Bronchial epithelial cell (primary cell): ENCODE measurements at regions not wholly inside any gene's neighbourhood (a gene's known extent, or its start where the extent isn't known, plus 50 kb on each side); places are given as distances from the start of the nearest gene placed in this dataset.

Experiments used
- DNase-seq: peaks from one replicate; pipeline ENCODE4 v3.0.0-alpha.2; 2010; ENCODE audit warnings: low read depth
- FAIRE-seq: peaks from 2 replicates; lab custom pipeline; 2011; peaks lifted over from hg19 to GRCh38; lab: Jason Lieb, UNC
- H3K27me3 ChIP-seq: 2 replicates; pipeline ENCODE4 v1.5.1; 2011; ENCODE audit warnings: low read length; ENCODE audit not compliant: control insufficient read depth, insufficient read depth
- H3K36me3 ChIP-seq: 2 replicates; pipeline ENCODE4 v1.5.1; 2011; ENCODE audit warnings: low read length; ENCODE audit not compliant: control insufficient read depth, insufficient read depth
- H3K4me3 ChIP-seq: 2 replicates; pipeline ENCODE4 v1.5.1; 2011; ENCODE audit warnings: mild to moderate bottlenecking, low read depth, low read length, control low read depth
- TF ChIP-seq, protein P1 (sequence below): IDR thresholded peaks from 2 replicates; pipeline ENCODE4 v1.5.1; 2011; ENCODE audit warnings: mild to moderate bottlenecking, moderate library complexity, low read length, control low read depth, inconsistent platforms; ENCODE audit not compliant: insufficient read depth, severe bottlenecking

DNA sequence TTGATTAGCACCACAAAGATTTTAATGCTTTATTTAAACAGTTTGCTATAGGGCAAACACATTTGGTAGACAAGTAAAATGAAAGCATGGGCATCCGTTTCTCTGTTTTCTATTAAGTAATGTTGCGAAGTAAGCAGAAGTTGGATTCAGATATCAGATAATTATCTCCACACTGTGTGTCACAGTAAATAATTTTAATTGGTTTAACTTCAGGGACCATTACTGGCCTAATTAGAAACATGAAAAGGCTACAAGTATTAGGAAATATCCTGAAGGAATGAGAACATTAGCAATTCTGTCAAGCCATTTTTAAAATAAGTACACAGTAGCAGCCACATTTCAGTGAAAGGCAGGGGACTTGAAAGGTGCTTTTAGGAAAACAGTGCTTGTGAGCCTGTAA lies 975.4 kb downstream of the NR2F1-AS1 start:
- no peak for FAIRE-seq
- TF ChIP-seq, protein P1, sequence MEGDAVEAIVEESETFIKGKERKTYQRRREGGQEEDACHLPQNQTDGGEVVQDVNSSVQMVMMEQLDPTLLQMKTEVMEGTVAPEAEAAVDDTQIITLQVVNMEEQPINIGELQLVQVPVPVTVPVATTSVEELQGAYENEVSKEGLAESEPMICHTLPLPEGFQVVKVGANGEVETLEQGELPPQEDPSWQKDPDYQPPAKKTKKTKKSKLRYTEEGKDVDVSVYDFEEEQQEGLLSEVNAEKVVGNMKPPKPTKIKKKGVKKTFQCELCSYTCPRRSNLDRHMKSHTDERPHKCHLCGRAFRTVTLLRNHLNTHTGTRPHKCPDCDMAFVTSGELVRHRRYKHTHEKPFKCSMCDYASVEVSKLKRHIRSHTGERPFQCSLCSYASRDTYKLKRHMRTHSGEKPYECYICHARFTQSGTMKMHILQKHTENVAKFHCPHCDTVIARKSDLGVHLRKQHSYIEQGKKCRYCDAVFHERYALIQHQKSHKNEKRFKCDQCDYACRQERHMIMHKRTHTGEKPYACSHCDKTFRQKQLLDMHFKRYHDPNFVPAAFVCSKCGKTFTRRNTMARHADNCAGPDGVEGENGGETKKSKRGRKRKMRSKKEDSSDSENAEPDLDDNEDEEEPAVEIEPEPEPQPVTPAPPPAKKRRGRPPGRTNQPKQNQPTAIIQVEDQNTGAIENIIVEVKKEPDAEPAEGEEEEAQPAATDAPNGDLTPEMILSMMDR, result no peak
- Histone ChIP-seq H3K4me3 (no peak overlapping the region), H3K36me3 (no peaks in the 10 kb centered on the region), H3K27me3 (no peaks in the 10 kb centered on the region)
- DNase-seq, result no peak

DNA sequence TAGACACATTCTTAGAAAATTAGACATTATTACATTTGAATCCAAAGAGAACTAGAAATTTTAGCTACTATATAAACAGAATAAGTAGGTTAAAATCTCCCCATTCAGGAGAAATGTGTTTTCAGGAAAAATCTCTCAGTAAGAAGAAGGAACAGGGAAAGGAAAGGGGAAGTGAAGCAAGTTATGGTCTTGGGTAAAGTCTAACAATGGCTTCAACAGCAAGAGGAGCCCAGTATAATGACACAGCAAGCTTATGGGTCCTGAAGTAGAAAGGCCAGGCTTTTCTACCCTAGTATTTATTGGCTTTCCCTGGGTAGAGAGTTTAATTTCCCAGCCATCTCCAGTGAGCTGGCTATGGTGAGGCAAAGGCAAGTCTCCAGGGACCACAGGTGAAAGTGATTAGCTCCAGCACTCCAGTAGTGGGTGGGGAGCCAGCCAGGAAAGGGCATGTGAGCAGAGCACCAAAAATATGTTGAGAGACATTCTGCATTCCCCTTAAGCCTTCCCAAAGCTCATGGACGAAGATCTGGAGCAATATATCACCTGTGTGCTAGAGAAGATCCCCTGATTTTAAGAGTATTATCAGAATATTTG lies 981.7 kb downstream of the NR2F1-AS1 start:
- FAIRE-seq, result no peak
- H3K27me3 ChIP-seq, result no peaks in the 10 kb centered on the region

DNA sequence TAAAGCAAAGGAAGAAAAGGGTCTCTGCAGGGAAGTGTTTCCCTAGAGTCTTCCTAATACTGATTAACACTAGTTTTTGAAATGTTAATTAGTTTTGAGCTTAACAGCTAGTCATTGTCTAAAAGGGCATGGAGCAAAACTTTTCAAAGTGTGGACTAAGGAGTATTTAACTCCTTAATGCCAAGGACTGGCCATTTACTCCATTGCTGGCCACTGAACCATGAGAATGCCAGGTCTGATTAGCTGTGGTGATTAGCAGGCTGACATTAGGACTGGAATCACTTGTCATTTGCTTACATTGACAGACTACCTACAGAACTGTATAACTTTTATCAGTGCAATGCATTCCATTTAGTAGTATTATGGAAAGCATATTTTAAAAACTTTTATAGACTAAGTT lies 987.0 kb downstream of the NR2F1-AS1 start:
- Histone ChIP-seq H3K36me3 (no peaks in the 10 kb centered on the region), H3K27me3 (no peaks in the 10 kb centered on the region), H3K4me3 (no peak overlapping the region)
- TF ChIP-seq, protein P1, result no peak
- no peak for DNase-seq
- no peak for FAIRE-seq

More for the DNA sequence above, 981.7 kb downstream of the NR2F1-AS1 start:
- no peak for DNase-seq
- TF ChIP-seq, protein P1, result no peak
- H3K36me3 ChIP-seq, result no peaks in the 10 kb centered on the region
- no peak overlapping the region for H3K4me3 ChIP-seq

GRCh38 chr5:92588876-92589275 lies 992.1 kb downstream of the NR2F1-AS1 start:
- Histone ChIP-seq H3K27me3 (no peaks in the 10 kb centered on the region), H3K36me3 (no peaks in the 10 kb centered on the region), H3K4me3 (no peak overlapping the region)
- FAIRE-seq (no peak), DNase-seq (no peak)
- TF ChIP-seq, protein P1, result no peak

GRCh38 chr5:92581690-92582089 lies 999.3 kb downstream of the NR2F1-AS1 start:
- TF ChIP-seq, protein P1, result no peak
- DNase-seq, result no peak
- no peaks in the 10 kb centered on the region for H3K27me3 ChIP-seq
- no peak overlapping the region for H3K4me3 ChIP-seq
- no peak for FAIRE-seq
- H3K36me3 ChIP-seq, result no peaks in the 10 kb centered on the region

DNA sequence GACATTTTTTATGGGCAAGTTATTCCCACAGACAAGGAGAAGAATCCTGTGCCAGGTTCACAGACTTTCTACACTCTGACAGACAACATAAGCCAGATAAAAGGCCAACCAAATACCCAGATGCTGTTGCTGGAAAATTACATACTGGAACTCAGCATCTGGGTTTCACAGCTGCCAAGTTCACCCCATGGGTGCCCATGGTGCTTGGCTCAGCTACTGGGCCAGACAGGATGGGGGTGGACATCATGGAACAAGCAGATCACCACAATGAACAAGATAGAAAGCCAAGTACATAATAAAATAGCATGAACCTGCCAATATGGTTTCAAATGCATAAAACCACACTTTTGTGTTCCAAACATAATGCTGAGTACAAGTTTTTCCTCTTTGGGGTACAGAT lies 999.8 kb downstream of the NR2F1-AS1 start:
- DNase-seq (no peak), FAIRE-seq (no peak)
- Histone ChIP-seq H3K36me3 (no peaks in the 10 kb centered on the region), H3K27me3 (no peaks in the 10 kb centered on the region), H3K4me3 (no peak overlapping the region)
- TF ChIP-seq, protein P1, result no peak
